ENCODE measurements at regions not wholly inside any gene's neighbourhood (a gene's known extent, or its start where the extent isn't known, plus 50 kb on each side); places are given as distances from the start of the nearest gene placed in this dataset.

GRCh38 chr4:35237924-35238323, 1006.4 kb downstream of the ARAP2 start:
- H2BK15ac ChIP-seq (ENCODE audit: low read length) = no peak overlapping the region
- no peak for DNase-seq (ENCODE audit: low read depth in 1 of 2, low spot score in 2 of 2)
- H3K4me3 ChIP-seq (ENCODE audit: extremely low read depth in 1 of 4, insufficient read depth in 2 of 4, low read depth in 3 of 4, low read length in 4 of 4) = no peak overlapping the region
- H3K23me2 ChIP-seq (ENCODE audit: low read depth, low read length) = no peaks in the 10 kb centered on the region
- H3K23ac ChIP-seq (ENCODE audit: insufficient read length) = no peak overlapping the region
- no peak overlapping the region for H2BK5ac ChIP-seq (ENCODE audit: low read depth, low read length)
- H2BK120ac ChIP-seq (replicated peaks; ENCODE audit: low read depth, low read length) = no peak overlapping the region
- H3K79me1 ChIP-seq (ENCODE audit: low read depth, low read length) = no peaks in the 10 kb centered on the region
- no peak overlapping the region for H3K4ac ChIP-seq (replicated peaks; ENCODE audit: insufficient read length, low read depth, low read length)
- no peak overlapping the region for H2BK12ac ChIP-seq (ENCODE audit: low read depth, low read length)
- no peak overlapping the region for H4K91ac ChIP-seq (replicated peaks; ENCODE audit: insufficient read length, low read length)
- POLR2A ChIA-PET (ENCODE audit: partially characterized antibody) = no interaction called here
- no peak overlapping the region for H4K8ac ChIP-seq (ENCODE audit: extremely low read depth, insufficient read depth, low read length)
- FAIRE-seq = no peak
- no peak overlapping the region for H3K14ac ChIP-seq (ENCODE audit: insufficient read length)
- no peak overlapping the region for H3K4me2 ChIP-seq (ENCODE audit: insufficient read depth in 1 of 2, low read depth in 2 of 2, low read length in 2 of 2)
- no peak overlapping the region for H3K18ac ChIP-seq (ENCODE audit: extremely low read depth, low read length)
- H3K27me3 ChIP-seq (replicated peaks in 1 of 4; ENCODE audit: control insufficient read depth in 3 of 4, extremely low read depth in 1 of 4, insufficient read depth in 3 of 4, low read length in 3 of 4) = no peaks in the 10 kb centered on the region
- H2AK5ac ChIP-seq (ENCODE audit: low read depth, low read length) = no peak overlapping the region
- H4K20me1 ChIP-seq (replicated peaks in 1 of 2; ENCODE audit: control insufficient read depth in 1 of 2, insufficient read depth in 2 of 2, low read length in 2 of 2) = no peaks in the 10 kb centered on the region
- no peaks in the 10 kb centered on the region for H3K4me1 ChIP-seq (replicated peaks in 1 of 4; ENCODE audit: control insufficient read depth in 3 of 4, insufficient read depth in 4 of 4, low read length in 3 of 4)
- CTCF ChIA-PET (ENCODE audit: partially characterized antibody) = interaction anchor here (1.2 kb wide), 1 partner anchor 8 kb away, joined by 3 read pairs; no protein-coding TSS in a partner anchor
- H3K9me3 ChIP-seq (ENCODE audit: insufficient read depth in 2 of 2, low read depth in 1 of 2, low read length in 1 of 2) = no peaks in the 10 kb centered on the region
- WGBS, 2 experiments (ENCODE audit: extremely low coverage in 1 of 2, insufficient coverage in 1 of 2, insufficient read length in 1 of 2, insufficient replicate concordance in 2 of 2, low coverage in 1 of 2, low lambda C conversion rate in 2 of 2, missing lambda C conversion rate in 1 of 2) = 94% methylated on average over 4 of the region's 4 CpGs; no CpG with 5 or more reads in 1 of the 2 experiments
- no peak overlapping the region for H3K27ac ChIP-seq (ENCODE audit: low read depth, low read length)
- no peak overlapping the region for H2AFZ ChIP-seq (ENCODE audit: low read length)
- H3K36me3 ChIP-seq (ENCODE audit: control insufficient read depth in 2 of 4, insufficient read depth in 4 of 4, low read length in 3 of 4) = no peaks in the 10 kb centered on the region
- H4K5ac ChIP-seq (ENCODE audit: insufficient read length, low read depth, low read length) = no peak overlapping the region
- H2BK20ac ChIP-seq (ENCODE audit: low read length) = no peak overlapping the region
- no peak overlapping the region for H3K56ac ChIP-seq (replicated peaks; ENCODE audit: insufficient read length, low read depth, low read length)
- no peaks in the 10 kb centered on the region for H3K79me2 ChIP-seq (ENCODE audit: control insufficient read depth in 1 of 2, insufficient read depth in 2 of 2, low read length in 2 of 2)
- H3K9ac ChIP-seq (replicated peaks in 1 of 4; ENCODE audit: extremely low read depth in 1 of 4, low read depth in 3 of 4, low read length in 3 of 4) = no peak overlapping the region
- TF ChIP-seq CEBPB (IDR thresholded peaks at IDR 0.05; ENCODE audit: low read depth, low read length) (no peak), GABPA (IDR thresholded peaks at IDR 0.05; ENCODE audit: borderline replicate concordance, insufficient read depth, low read length) (no peak), RNF2 (IDR thresholded peaks at IDR 0.05; ENCODE audit: borderline replicate concordance, low read depth, low read length, missing control alignments, poor library complexity, severe bottlenecking) (no peak), PHF8 (conservative IDR thresholded peaks at IDR 0.05; ENCODE audit: low read depth, low read length) (no peak), RAD21 (IDR thresholded peaks at IDR 0.05 in 1 of 2, conservative IDR thresholded peaks at IDR 0.05 in 1 of 2; ENCODE audit: low read depth in 2 of 2, low read length in 2 of 2) (no peak), HDAC2 (IDR thresholded peaks at IDR 0.05; ENCODE audit: borderline replicate concordance in 1 of 2, low read depth in 2 of 2, low read length in 2 of 2) (no peak), EZH2 (IDR thresholded peaks at IDR 0.05; ENCODE audit: low read depth, low read length, severe bottlenecking) (no peak)
- TF ChIP-seq, protein P1, sequence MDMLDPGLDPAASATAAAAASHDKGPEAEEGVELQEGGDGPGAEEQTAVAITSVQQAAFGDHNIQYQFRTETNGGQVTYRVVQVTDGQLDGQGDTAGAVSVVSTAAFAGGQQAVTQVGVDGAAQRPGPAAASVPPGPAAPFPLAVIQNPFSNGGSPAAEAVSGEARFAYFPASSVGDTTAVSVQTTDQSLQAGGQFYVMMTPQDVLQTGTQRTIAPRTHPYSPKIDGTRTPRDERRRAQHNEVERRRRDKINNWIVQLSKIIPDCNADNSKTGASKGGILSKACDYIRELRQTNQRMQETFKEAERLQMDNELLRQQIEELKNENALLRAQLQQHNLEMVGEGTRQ (IDR thresholded peaks at IDR 0.05; ENCODE audit: low read length) = no peak
- TF ChIP-seq, protein P2, sequence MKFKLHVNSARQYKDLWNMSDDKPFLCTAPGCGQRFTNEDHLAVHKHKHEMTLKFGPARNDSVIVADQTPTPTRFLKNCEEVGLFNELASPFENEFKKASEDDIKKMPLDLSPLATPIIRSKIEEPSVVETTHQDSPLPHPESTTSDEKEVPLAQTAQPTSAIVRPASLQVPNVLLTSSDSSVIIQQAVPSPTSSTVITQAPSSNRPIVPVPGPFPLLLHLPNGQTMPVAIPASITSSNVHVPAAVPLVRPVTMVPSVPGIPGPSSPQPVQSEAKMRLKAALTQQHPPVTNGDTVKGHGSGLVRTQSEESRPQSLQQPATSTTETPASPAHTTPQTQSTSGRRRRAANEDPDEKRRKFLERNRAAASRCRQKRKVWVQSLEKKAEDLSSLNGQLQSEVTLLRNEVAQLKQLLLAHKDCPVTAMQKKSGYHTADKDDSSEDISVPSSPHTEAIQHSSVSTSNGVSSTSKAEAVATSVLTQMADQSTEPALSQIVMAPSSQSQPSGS (IDR thresholded peaks at IDR 0.05; ENCODE audit: low read length) = no peak
